Fibroblast of mammary gland (primary cell): ENCODE measurements at regions not wholly inside any gene's neighbourhood (a gene's known extent, or its start where the extent isn't known, plus 50 kb on each side); places are given as distances from the start of the nearest gene placed in this dataset.

Experiments used
- DNase-seq: peaks from one replicate; pipeline ENCODE4 v3.0.0-alpha.2; 2010; ENCODE audit warnings: low read depth
- H3K4me3 ChIP-seq: 2 replicates; pipeline ENCODE4 v1.5.1; 2011; ENCODE audit warnings: low read depth, mild to moderate bottlenecking, low read length, moderate library complexity; ENCODE audit not compliant: control insufficient read depth
- CTCF ChIP-seq: conservative IDR thresholded peaks from 2 replicates; pipeline ENCODE4 v1.5.1; 2011; ENCODE audit warnings: low read depth, low read length, inconsistent platforms; ENCODE audit not compliant: control insufficient read depth, insufficient read depth

- no peak for TF ChIP-seq CTCF
- H3K4me3 ChIP-seq = no peak overlapping the region
- no peak for DNase-seq
Observed at GRCh38 chr7:32357535-32358277, 132.5 kb downstream of the LSM5 start.

- H3K4me3 ChIP-seq = no peak overlapping the region
- peak; percentile 68 for TF ChIP-seq CTCF
- DNase-seq = peak; percentile 14
Observed at GRCh38 chr7:32347244-32347828, 142.8 kb downstream of the LSM5 start.

GRCh38 chr7:32346253-32346652 lies 143.9 kb downstream of the LSM5 start:
- no peak for DNase-seq
- no peak for TF ChIP-seq CTCF
- H3K4me3 ChIP-seq = no peak overlapping the region

- no peak overlapping the region for H3K4me3 ChIP-seq
- DNase-seq = peak; percentile 21
- TF ChIP-seq CTCF = no peak
Observed at GRCh38 chr7:32336726-32337125, 153.5 kb downstream of the LSM5 start.

GRCh38 chr7:32335107-32335506 lies 155.1 kb downstream of the LSM5 start:
- H3K4me3 ChIP-seq = no peak overlapping the region
- DNase-seq = peak; percentile 37
- no peak for TF ChIP-seq CTCF

GRCh38 chr7:32330602-32331001 lies 159.6 kb downstream of the LSM5 start:
- no peak overlapping the region for H3K4me3 ChIP-seq
- no peak for DNase-seq
- TF ChIP-seq CTCF = no peak
